OCI-LY3 (cell line): ENCODE measurements at regions not wholly inside any gene's neighbourhood (a gene's known extent, or its start where the extent isn't known, plus 50 kb on each side); places are given as distances from the start of the nearest gene placed in this dataset.

Experiments used
- H2AFZ ChIP-seq: fragments of 200-600, 300-600 bp; shearing (Covaris generic); 2 replicates; pipeline ENCODE4 v1.6.0; 2014; ENCODE audit warnings: antibody characterized with exemption, low read depth, low read length
- H3K27ac ChIP-seq: fragments of 200-600, 300-600 bp; sonication (generic); 2 replicates; pipeline ENCODE4 v1.5.1; 2014; ENCODE audit warnings: mild to moderate bottlenecking, low read length, moderate library complexity, mixed read lengths
- H3K27me3 ChIP-seq: fragments of 200-600, 300-600 bp; sonication (generic); 2 replicates; pipeline ENCODE4 v1.6.1; 2014; ENCODE audit warnings: low read depth, low read length, mixed read lengths
- H3K36me3 ChIP-seq: fragments of 200-600, 300-600 bp; sonication (generic); replicated peaks from 2 replicates; pipeline ENCODE3; 2014; ENCODE audit warnings: low read depth, low read length, mixed read lengths
- H3K4me1 ChIP-seq: fragments of 300-600, 200-600 bp; sonication (generic); 2 replicates; pipeline ENCODE4 v1.6.1; 2014; ENCODE audit warnings: low read length, mixed read lengths
- H3K4me2 ChIP-seq: fragments of 200-600, 300-600 bp; sonication (generic); 2 replicates; pipeline ENCODE4 v1.6.1; 2014; ENCODE audit warnings: low read length, mixed read lengths
- H3K4me3 ChIP-seq: fragments of 300-600, 200-600 bp; sonication (generic); 2 replicates; pipeline ENCODE4 v1.5.1; 2014; ENCODE audit warnings: antibody characterized with exemption, mild to moderate bottlenecking, low read length, moderate library complexity
- H3K79me2 ChIP-seq: fragments of 300-600, 200-600 bp; shearing (Covaris generic); 2 replicates; pipeline ENCODE4 v1.6.1; 2014; ENCODE audit warnings: mild to moderate bottlenecking, low read length, mixed read lengths
- H3K9ac ChIP-seq: fragments of 300-600, 200-600 bp; shearing (Covaris generic); 2 replicates; pipeline ENCODE4 v1.6.0; 2014; ENCODE audit warnings: mild to moderate bottlenecking, low read length, moderate library complexity
- H3K9me3 ChIP-seq: fragments of 200-600, 300-600 bp; shearing (Covaris generic); 2 replicates; pipeline ENCODE4 v1.6.1; 2014; ENCODE audit warnings: low read length, mixed read lengths; ENCODE audit not compliant: insufficient read depth
- H4K20me1 ChIP-seq: fragments of 200-600, 300-600 bp; sonication (generic); 2 replicates; pipeline ENCODE4 v1.6.1; 2016; ENCODE audit warnings: low read length, mixed read lengths; ENCODE audit not compliant: insufficient read depth
- CTCF ChIP-seq: fragments of 200-600, 300-600 bp; sonication (generic); IDR thresholded peaks from 2 replicates; pipeline ENCODE4 v1.5.1; 2014; ENCODE audit warnings: antibody characterized with exemption, low read length, low read depth
- EZH2phosphoT487 ChIP-seq: fragments of 200-600 bp; shearing (Covaris generic); IDR thresholded peaks from 2 replicates; pipeline ENCODE4 v1.6.1; 2018; ENCODE audit warnings: antibody characterized with exemption, mixed run types, low read depth

GRCh38 chr16:72301523-72302236, 129.7 kb upstream of the PMFBP1 start:
- Histone ChIP-seq H3K79me2 (no peaks in the 10 kb centered on the region), H4K20me1 (no peaks in the 10 kb centered on the region), H3K4me2 (no peak overlapping the region), H3K36me3 (no peaks in the 10 kb centered on the region), H3K27me3 (no peaks in the 10 kb centered on the region), H2AFZ (no peak overlapping the region), H3K4me1 (no peaks in the 10 kb centered on the region), H3K4me3 (no peak overlapping the region), H3K27ac (no peak overlapping the region), H3K9me3 (no peaks in the 10 kb centered on the region), H3K9ac (no peak overlapping the region)
- TF ChIP-seq EZH2phosphoT487 (no peak), CTCF (no peak)

DNA sequence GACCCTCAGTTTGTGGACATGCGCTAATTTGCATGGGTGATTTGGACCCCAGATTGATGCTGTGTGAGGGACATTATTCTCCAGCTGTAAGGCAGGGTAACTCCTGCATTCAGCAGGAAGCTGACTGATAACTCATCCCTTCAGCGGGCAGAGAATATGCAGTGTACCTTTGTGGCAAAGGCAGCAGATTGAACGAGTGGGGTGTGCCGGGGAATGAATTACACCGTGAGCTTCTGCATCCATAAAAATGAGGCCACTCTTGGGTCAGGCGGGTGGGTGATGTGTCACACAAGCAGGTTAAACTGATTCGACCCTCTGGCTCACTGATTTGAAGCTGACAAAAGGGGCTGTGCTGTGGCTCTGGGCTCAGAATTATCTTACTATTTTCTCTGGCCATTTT, 128.9 kb upstream of the PMFBP1 start:
- H3K9ac ChIP-seq: no peak overlapping the region
- no peaks in the 10 kb centered on the region for H3K36me3 ChIP-seq
- H3K4me3 ChIP-seq: no peak overlapping the region
- H3K27me3 ChIP-seq: no peaks in the 10 kb centered on the region
- no peaks in the 10 kb centered on the region for H3K79me2 ChIP-seq
- no peaks in the 10 kb centered on the region for H3K9me3 ChIP-seq
- H4K20me1 ChIP-seq: no peaks in the 10 kb centered on the region
- H3K4me1 ChIP-seq: no peaks in the 10 kb centered on the region
- H2AFZ ChIP-seq: no peak overlapping the region
- H3K4me2 ChIP-seq: no peak overlapping the region
- H3K27ac ChIP-seq: no peak overlapping the region
- TF ChIP-seq CTCF: no peak
- TF ChIP-seq EZH2phosphoT487: no peak

DNA sequence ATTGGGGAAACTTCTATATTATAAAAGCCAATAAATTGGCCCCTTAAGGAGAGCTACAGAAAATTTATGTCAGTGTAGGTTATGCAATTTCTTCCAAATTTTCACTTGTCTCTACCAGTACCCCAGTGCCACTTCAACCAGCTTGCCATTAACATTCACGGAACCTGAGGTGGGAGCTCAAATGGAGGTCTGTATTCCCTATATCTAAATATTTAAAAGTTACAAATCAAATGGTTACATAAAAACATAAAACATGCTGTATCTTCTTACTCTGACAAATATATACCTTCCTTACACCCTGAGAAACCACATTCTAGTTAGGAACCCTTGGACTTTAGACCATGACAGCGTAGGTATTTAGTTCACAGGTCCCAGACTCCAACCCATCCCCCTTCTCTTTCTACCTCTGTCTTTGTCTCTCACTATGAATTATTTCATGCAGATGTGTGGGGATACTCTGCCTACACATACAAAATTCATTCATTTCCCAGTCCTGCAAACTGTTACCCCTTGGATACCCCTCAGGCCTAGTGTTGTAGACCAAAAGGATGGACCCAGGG, 127.8 kb upstream of the PMFBP1 start:
- H3K4me3 ChIP-seq: no peak overlapping the region
- no peak overlapping the region for H3K27ac ChIP-seq
- H3K36me3 ChIP-seq: no peaks in the 10 kb centered on the region
- no peak overlapping the region for H3K9ac ChIP-seq
- H2AFZ ChIP-seq: no peak overlapping the region
- H3K4me2 ChIP-seq: no peak overlapping the region
- no peaks in the 10 kb centered on the region for H3K79me2 ChIP-seq
- H4K20me1 ChIP-seq: no peaks in the 10 kb centered on the region
- TF ChIP-seq CTCF (no peak), EZH2phosphoT487 (no peak)
- no peaks in the 10 kb centered on the region for H3K9me3 ChIP-seq
- H3K27me3 ChIP-seq: no peaks in the 10 kb centered on the region
- H3K4me1 ChIP-seq: no peaks in the 10 kb centered on the region

GRCh38 chr16:72298961-72299360, 127.0 kb upstream of the PMFBP1 start:
- no peaks in the 10 kb centered on the region for H3K4me1 ChIP-seq
- H3K9ac ChIP-seq: no peak overlapping the region
- no peaks in the 10 kb centered on the region for H3K27me3 ChIP-seq
- H3K79me2 ChIP-seq: no peaks in the 10 kb centered on the region
- no peaks in the 10 kb centered on the region for H3K9me3 ChIP-seq
- no peak overlapping the region for H2AFZ ChIP-seq
- no peaks in the 10 kb centered on the region for H3K36me3 ChIP-seq
- H3K4me2 ChIP-seq: no peak overlapping the region
- no peak overlapping the region for H3K4me3 ChIP-seq
- H3K27ac ChIP-seq: no peak overlapping the region
- H4K20me1 ChIP-seq: no peaks in the 10 kb centered on the region
- TF ChIP-seq CTCF (no peak), EZH2phosphoT487 (no peak)
